ENCODE measurements at regions not wholly inside any gene's neighbourhood (a gene's known extent, or its start where the extent isn't known, plus 50 kb on each side); places are given as distances from the start of the nearest gene placed in this dataset.

GRCh38 chr12:127729381-127729780, 537.6 kb upstream of the TMEM132C start:
- no peak for TF ChIP-seq GATA2 (IDR thresholded peaks at IDR 0.05; ENCODE audit: low read depth, low read length)
- no peak for TF ChIP-seq GATA3 (IDR thresholded peaks at IDR 0.05; ENCODE audit: low read depth, low read length)

Data from SH-SY5Y (cell line).